ENCODE measurements at regions not wholly inside any gene's neighbourhood (a gene's known extent, or its start where the extent isn't known, plus 50 kb on each side); places are given as distances from the start of the nearest gene placed in this dataset.
A peak's percentile ranks its signal among the peaks of the same experiment; 100 is the strongest.

GRCh38 chr7:116342125-116342524, 131.8 kb downstream of the TES start:
- TF ChIP-seq CTCF (IDR thresholded peaks at IDR 0.05; ENCODE audit: insufficient read depth, low read depth, low read length) = no peak
- TF ChIP-seq EZH2 (IDR thresholded peaks at IDR 0.05; ENCODE audit: insufficient read depth, low read length) = no peak
- peaks cover 7% of the 10 kb centered on the region for H3K4me1 ChIP-seq (ENCODE audit: insufficient read depth, low read length)
- H3K36me3 Mint-ChIP-seq (ENCODE audit: low read depth, unreplicated experiment) = no peaks in the 10 kb centered on the region
- no peak overlapping the region for H3K27ac ChIP-seq (ENCODE audit: low read depth, low read length)
- H3K4me2 ChIP-seq (ENCODE audit: low read length) = no peak overlapping the region
- no peaks in the 10 kb centered on the region for H4K20me1 ChIP-seq (ENCODE audit: insufficient read depth, low read length)
- H3K79me2 ChIP-seq (ENCODE audit: insufficient read depth, low read length) = no peaks in the 10 kb centered on the region
- H2AFZ ChIP-seq (ENCODE audit: low read depth, low read length) = no peak overlapping the region
- H3K9me3 ChIP-seq (ENCODE audit: insufficient read depth, low read depth, low read length) = no peaks in the 10 kb centered on the region
- no peak overlapping the region for H3K4me3 ChIP-seq (ENCODE audit: insufficient read depth, low read depth, low read length)
- H3K27me3 Mint-ChIP-seq (ENCODE audit: low read depth, unreplicated experiment) = no peaks in the 10 kb centered on the region
- H3K36me3 ChIP-seq (ENCODE audit: insufficient read depth, low read length) = no peaks in the 10 kb centered on the region
- FAIRE-seq (no peak), DNase-seq (ENCODE audit: low read depth) (no peak)
- no peak overlapping the region for H3K4me3 Mint-ChIP-seq (ENCODE audit: unreplicated experiment)
- H3K9me3 Mint-ChIP-seq (ENCODE audit: unreplicated experiment) = no peaks in the 10 kb centered on the region
- H3K4me1 Mint-ChIP-seq (ENCODE audit: low read depth, unreplicated experiment) = peaks cover 4% of the 10 kb centered on the region
- no peak overlapping the region for H3K27ac Mint-ChIP-seq (ENCODE audit: unreplicated experiment)
- H3K9ac ChIP-seq (ENCODE audit: low read length) = no peak overlapping the region
- H3K27me3 ChIP-seq (ENCODE audit: insufficient read depth, low read length) = no peaks in the 10 kb centered on the region

- Histone ChIP-seq H3K27me3 (ENCODE audit: insufficient read depth, low read length) (no peaks in the 10 kb centered on the region), H3K4me3 (ENCODE audit: insufficient read depth, low read depth, low read length) (no peak overlapping the region), H3K36me3 (ENCODE audit: insufficient read depth, low read length) (no peaks in the 10 kb centered on the region), H3K79me2 (ENCODE audit: insufficient read depth, low read length) (no peaks in the 10 kb centered on the region), H3K4me2 (ENCODE audit: low read length) (no peak overlapping the region), H4K20me1 (ENCODE audit: insufficient read depth, low read length) (no peaks in the 10 kb centered on the region), H3K4me1 (ENCODE audit: insufficient read depth, low read length) (no peaks in the 10 kb centered on the region), H2AFZ (ENCODE audit: low read depth, low read length) (no peak overlapping the region), H3K27ac (ENCODE audit: low read depth, low read length) (no peak overlapping the region), H3K9ac (ENCODE audit: low read length) (no peak overlapping the region), H3K9me3 (ENCODE audit: insufficient read depth, low read depth, low read length) (peaks cover 4% of the 10 kb centered on the region)
- H3K9me3 Mint-ChIP-seq (ENCODE audit: unreplicated experiment) = peaks cover 5% of the 10 kb centered on the region
- H3K4me3 Mint-ChIP-seq (ENCODE audit: unreplicated experiment) = no peak overlapping the region
- FAIRE-seq = no peak
- no peaks in the 10 kb centered on the region for H3K27me3 Mint-ChIP-seq (ENCODE audit: low read depth, unreplicated experiment)
- no peak for DNase-seq (ENCODE audit: low read depth)
- no peaks in the 10 kb centered on the region for H3K36me3 Mint-ChIP-seq (ENCODE audit: low read depth, unreplicated experiment)
- no peaks in the 10 kb centered on the region for H3K4me1 Mint-ChIP-seq (ENCODE audit: low read depth, unreplicated experiment)
- H3K27ac Mint-ChIP-seq (ENCODE audit: unreplicated experiment) = no peak overlapping the region
- TF ChIP-seq EZH2 (IDR thresholded peaks at IDR 0.05; ENCODE audit: insufficient read depth, low read length) (no peak), CTCF (IDR thresholded peaks at IDR 0.05; ENCODE audit: insufficient read depth, low read depth, low read length) (no peak)
Observed at GRCh38 chr7:116347151-116347832, 137.0 kb downstream of the TES start.

- Histone ChIP-seq H3K79me2 (ENCODE audit: insufficient read depth, low read length) (no peaks in the 10 kb centered on the region), H3K27me3 (ENCODE audit: insufficient read depth, low read length) (no peaks in the 10 kb centered on the region), H3K36me3 (ENCODE audit: insufficient read depth, low read length) (no peaks in the 10 kb centered on the region), H4K20me1 (ENCODE audit: insufficient read depth, low read length) (no peaks in the 10 kb centered on the region), H3K27ac (ENCODE audit: low read depth, low read length) (no peak overlapping the region), H3K4me2 (ENCODE audit: low read length) (no peak overlapping the region), H3K4me1 (ENCODE audit: insufficient read depth, low read length) (peaks cover under 1% of the 10 kb centered on the region), H3K4me3 (ENCODE audit: insufficient read depth, low read depth, low read length) (no peak overlapping the region), H2AFZ (ENCODE audit: low read depth, low read length) (no peak overlapping the region), H3K9me3 (ENCODE audit: insufficient read depth, low read depth, low read length) (peaks cover 4% of the 10 kb centered on the region), H3K9ac (ENCODE audit: low read length) (no peak overlapping the region)
- H3K4me3 Mint-ChIP-seq (ENCODE audit: unreplicated experiment) = no peak overlapping the region
- FAIRE-seq (peak; percentile 32), DNase-seq (ENCODE audit: low read depth) (no peak)
- no peaks in the 10 kb centered on the region for H3K4me1 Mint-ChIP-seq (ENCODE audit: low read depth, unreplicated experiment)
- no peaks in the 10 kb centered on the region for H3K36me3 Mint-ChIP-seq (ENCODE audit: low read depth, unreplicated experiment)
- peaks cover 5% of the 10 kb centered on the region for H3K9me3 Mint-ChIP-seq (ENCODE audit: unreplicated experiment)
- H3K27me3 Mint-ChIP-seq (ENCODE audit: low read depth, unreplicated experiment) = no peaks in the 10 kb centered on the region
- H3K27ac Mint-ChIP-seq (ENCODE audit: unreplicated experiment) = no peak overlapping the region
- TF ChIP-seq EZH2 (IDR thresholded peaks at IDR 0.05; ENCODE audit: insufficient read depth, low read length) (no peak), CTCF (IDR thresholded peaks at IDR 0.05; ENCODE audit: insufficient read depth, low read depth, low read length) (no peak)
Observed at GRCh38 chr7:116348346-116348745, 138.0 kb downstream of the TES start.
